Loucy (cell line): ENCODE measurements at regions not wholly inside any gene's neighbourhood (a gene's known extent, or its start where the extent isn't known, plus 50 kb on each side); places are given as distances from the start of the nearest gene placed in this dataset.

Experiments used
- H2AFZ ChIP-seq: fragments of 200-600 bp; sonication (generic); 2 replicates; pipeline ENCODE4 v1.6.0; 2016; ENCODE audit warnings: antibody characterized with exemption, mild to moderate bottlenecking, low read length, moderate library complexity
- H3F3A ChIP-seq: fragments of 200-600 bp; 2 replicates; pipeline ENCODE4 v1.6.0; 2016; ENCODE audit warnings: antibody characterized with exemption, low read depth, mild to moderate bottlenecking
- H3K27me3 ChIP-seq: fragments of 200-600 bp; sonication (generic); 2 replicates; pipeline ENCODE4 v1.6.1; 2014; ENCODE audit warnings: low read length, mild to moderate bottlenecking; ENCODE audit not compliant: insufficient read depth, poor library complexity, severe bottlenecking
- H3K36me3 ChIP-seq: fragments of 200-600 bp; sonication (generic); 2 replicates; pipeline ENCODE4 v1.6.1; 2016; ENCODE audit warnings: low read length; ENCODE audit not compliant: insufficient read depth
- H3K4me1 ChIP-seq: fragments of 200-600 bp; sonication (generic); 2 replicates; pipeline ENCODE4 v1.5.1; 2014; ENCODE audit warnings: low read length, mild to moderate bottlenecking; ENCODE audit not compliant: insufficient read depth, poor library complexity, severe bottlenecking
- H3K4me2 ChIP-seq: fragments of 200-600 bp; sonication (generic); 2 replicates; pipeline ENCODE4 v1.6.0; 2014; ENCODE audit warnings: antibody characterized with exemption, low read length, low read depth, mild to moderate bottlenecking; ENCODE audit not compliant: poor library complexity, severe bottlenecking
- H3K4me3 ChIP-seq: fragments of 200-600 bp; sonication (generic); 2 replicates; pipeline ENCODE4 v1.5.1; 2014; ENCODE audit warnings: low read length, mild to moderate bottlenecking, mixed read lengths; ENCODE audit not compliant: poor library complexity, severe bottlenecking
- H3K79me2 ChIP-seq: fragments of 200-600 bp; sonication (generic); 2 replicates; pipeline ENCODE4 v1.6.1; 2014; ENCODE audit warnings: low read length; ENCODE audit not compliant: insufficient read depth
- H3K9ac ChIP-seq: fragments of 200-600 bp; sonication (generic); 2 replicates; pipeline ENCODE4 v1.6.0; 2014; ENCODE audit warnings: mild to moderate bottlenecking, low read depth, low read length, moderate library complexity; ENCODE audit not compliant: poor library complexity, severe bottlenecking
- H3K9me2 ChIP-seq: fragments of 200-600 bp; sonication (generic); replicated peaks from 2 replicates; pipeline ENCODE4 v1.6.1; 2016; ENCODE audit warnings: low read depth, low read length, mixed read lengths
- H3K9me3 ChIP-seq: fragments of 200-600 bp; sonication (generic); 2 replicates; pipeline ENCODE4 v1.6.1; 2014; ENCODE audit warnings: mild to moderate bottlenecking, antibody characterized with exemption, low read length, low read depth; ENCODE audit not compliant: insufficient read depth
- H4K20me1 ChIP-seq: fragments of 200-600 bp; sonication (generic); 2 replicates; pipeline ENCODE4 v1.6.0; 2014; ENCODE audit warnings: antibody characterized with exemption, low read length, mild to moderate bottlenecking; ENCODE audit not compliant: insufficient read depth, poor library complexity, severe bottlenecking
- EZH2phosphoT487 ChIP-seq: fragments of 200-600 bp; IDR thresholded peaks from 2 replicates; pipeline ENCODE4 v1.6.1; 2018; ENCODE audit warnings: antibody characterized with exemption, mild to moderate bottlenecking, moderate library complexity, borderline replicate concordance
- TF ChIP-seq, protein P1 (sequence below): fragments of 200-600 bp; sonication (generic); conservative IDR thresholded peaks from 2 replicates; pipeline ENCODE4 v1.5.1; 2014; ENCODE audit warnings: mild to moderate bottlenecking, antibody characterized with exemption, low read length

DNA sequence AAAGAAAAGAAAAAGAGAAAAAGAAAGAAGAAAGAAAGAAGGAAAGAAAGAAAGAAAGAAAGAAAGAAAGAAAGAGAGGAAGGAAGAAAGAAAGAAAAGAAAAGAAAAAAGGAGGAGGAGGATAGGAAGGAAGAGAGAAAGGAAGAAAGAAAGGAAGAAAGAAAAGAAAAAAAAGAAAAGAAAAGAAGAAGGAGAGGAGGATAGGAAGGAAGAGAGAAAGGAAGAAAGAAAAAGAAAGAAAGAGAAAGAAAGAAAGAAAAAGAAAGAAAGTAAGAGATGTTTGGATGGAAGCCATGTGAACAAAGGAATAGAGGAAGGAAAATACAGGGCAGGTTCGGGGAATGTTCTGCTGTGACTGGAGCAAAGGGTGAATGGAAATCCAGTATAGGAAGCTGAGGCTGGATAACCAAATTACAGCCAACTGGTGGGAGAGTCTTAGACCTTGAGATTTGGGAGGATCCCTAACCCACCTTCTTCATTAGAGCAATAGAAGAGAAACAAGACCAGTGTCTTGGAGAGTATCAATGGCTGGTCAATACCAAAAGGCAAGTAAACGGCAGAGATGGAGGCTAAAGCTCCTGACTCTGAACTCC lies 94.9 kb downstream of the RASSF10 start:
- no peak overlapping the region for H3K4me3 ChIP-seq
- no peaks in the 10 kb centered on the region for H3K9me2 ChIP-seq
- H3K27me3 ChIP-seq = peaks cover 3% of the 10 kb centered on the region
- H3F3A ChIP-seq = no peaks in the 10 kb centered on the region
- H3K4me1 ChIP-seq = peaks cover 19% of the 10 kb centered on the region
- H3K9ac ChIP-seq = no peak overlapping the region
- H3K4me2 ChIP-seq = no peak overlapping the region
- no peaks in the 10 kb centered on the region for H3K79me2 ChIP-seq
- H2AFZ ChIP-seq = no peak overlapping the region
- H3K36me3 ChIP-seq = no peaks in the 10 kb centered on the region
- no peaks in the 10 kb centered on the region for H4K20me1 ChIP-seq
- H3K9me3 ChIP-seq = peaks cover 6% of the 10 kb centered on the region
- TF ChIP-seq EZH2phosphoT487 = no peak
- TF ChIP-seq, protein P1, sequence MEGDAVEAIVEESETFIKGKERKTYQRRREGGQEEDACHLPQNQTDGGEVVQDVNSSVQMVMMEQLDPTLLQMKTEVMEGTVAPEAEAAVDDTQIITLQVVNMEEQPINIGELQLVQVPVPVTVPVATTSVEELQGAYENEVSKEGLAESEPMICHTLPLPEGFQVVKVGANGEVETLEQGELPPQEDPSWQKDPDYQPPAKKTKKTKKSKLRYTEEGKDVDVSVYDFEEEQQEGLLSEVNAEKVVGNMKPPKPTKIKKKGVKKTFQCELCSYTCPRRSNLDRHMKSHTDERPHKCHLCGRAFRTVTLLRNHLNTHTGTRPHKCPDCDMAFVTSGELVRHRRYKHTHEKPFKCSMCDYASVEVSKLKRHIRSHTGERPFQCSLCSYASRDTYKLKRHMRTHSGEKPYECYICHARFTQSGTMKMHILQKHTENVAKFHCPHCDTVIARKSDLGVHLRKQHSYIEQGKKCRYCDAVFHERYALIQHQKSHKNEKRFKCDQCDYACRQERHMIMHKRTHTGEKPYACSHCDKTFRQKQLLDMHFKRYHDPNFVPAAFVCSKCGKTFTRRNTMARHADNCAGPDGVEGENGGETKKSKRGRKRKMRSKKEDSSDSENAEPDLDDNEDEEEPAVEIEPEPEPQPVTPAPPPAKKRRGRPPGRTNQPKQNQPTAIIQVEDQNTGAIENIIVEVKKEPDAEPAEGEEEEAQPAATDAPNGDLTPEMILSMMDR = no peak

GRCh38 chr11:13104619-13105236 lies 95.6 kb downstream of the RASSF10 start:
- no peaks in the 10 kb centered on the region for H4K20me1 ChIP-seq
- TF ChIP-seq, protein P1 = no peak
- TF ChIP-seq EZH2phosphoT487 = no peak
- no peak overlapping the region for H3K4me2 ChIP-seq
- H3K9ac ChIP-seq = no peak overlapping the region
- H3K27me3 ChIP-seq = peaks cover 3% of the 10 kb centered on the region
- no peak overlapping the region for H3K4me3 ChIP-seq
- H3K9me2 ChIP-seq = no peaks in the 10 kb centered on the region
- H3K9me3 ChIP-seq = peaks cover 11% of the 10 kb centered on the region
- H2AFZ ChIP-seq = no peak overlapping the region
- no peaks in the 10 kb centered on the region for H3K79me2 ChIP-seq
- H3F3A ChIP-seq = no peaks in the 10 kb centered on the region
- peaks cover 19% of the 10 kb centered on the region for H3K4me1 ChIP-seq
- H3K36me3 ChIP-seq = no peaks in the 10 kb centered on the region

- peak overlapping the region; percentile 11 for H3K4me2 ChIP-seq
- no peaks in the 10 kb centered on the region for H3K36me3 ChIP-seq
- no peaks in the 10 kb centered on the region for H3K79me2 ChIP-seq
- H3K4me1 ChIP-seq = peaks cover 19% of the 10 kb centered on the region
- TF ChIP-seq, protein P1 = no peak; the same call in 1 of the 2 replicates
- TF ChIP-seq EZH2phosphoT487 = no peak
- H3K9me2 ChIP-seq = no peaks in the 10 kb centered on the region
- peaks cover 11% of the 10 kb centered on the region for H3K9me3 ChIP-seq
- no peak overlapping the region for H2AFZ ChIP-seq
- no peak overlapping the region for H3K4me3 ChIP-seq
- H4K20me1 ChIP-seq = no peaks in the 10 kb centered on the region
- H3K27me3 ChIP-seq = peaks cover 3% of the 10 kb centered on the region
- no peak overlapping the region for H3K9ac ChIP-seq
- no peaks in the 10 kb centered on the region for H3F3A ChIP-seq
Observed at GRCh38 chr11:13105237-13105844, 96.2 kb downstream of the RASSF10 start.
